SH-SY5Y (cell line): ENCODE measurements at regions not wholly inside any gene's neighbourhood (a gene's known extent, or its start where the extent isn't known, plus 50 kb on each side); places are given as distances from the start of the nearest gene placed in this dataset.

Experiments
- GATA2 ChIP-seq: IDR thresholded peaks from 2 replicates; pipeline ENCODE4 v1.6.1; 2011; ENCODE audit warnings: mild to moderate bottlenecking, low read depth, low read length
- GATA3 ChIP-seq: IDR thresholded peaks from 2 replicates; pipeline ENCODE4 v1.6.1; 2011; ENCODE audit warnings: low read depth, mild to moderate bottlenecking, low read length, moderate library complexity

DNA sequence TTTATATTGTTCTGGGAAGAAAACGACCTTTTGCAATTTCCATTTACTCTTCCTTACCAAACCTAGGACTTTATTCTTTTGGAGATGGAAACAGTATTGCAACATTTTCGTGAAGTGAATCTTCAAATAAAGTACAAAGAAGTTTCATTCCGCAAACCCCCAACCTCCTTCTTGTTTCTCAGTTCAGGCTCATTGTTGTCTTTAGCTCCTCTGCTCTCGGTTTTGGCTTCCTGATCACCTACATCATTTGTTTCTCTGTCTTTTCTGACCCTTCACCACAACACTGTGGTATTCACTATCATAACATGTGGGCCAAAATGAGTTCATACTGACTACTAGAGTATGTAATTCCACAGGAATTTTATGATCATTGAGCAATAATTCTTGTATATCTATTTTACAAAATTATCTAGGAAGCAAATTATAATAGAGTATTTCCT is 266.8 kb downstream of the ADAMTS20 start:
- TF ChIP-seq GATA2, result no peak
- TF ChIP-seq GATA3, result no peak
